HG02973 (cell line): ENCODE measurements at regions not wholly inside any gene's neighbourhood (a gene's known extent, or its start where the extent isn't known, plus 50 kb on each side); places are given as distances from the start of the nearest gene placed in this dataset.
"Not testable (repeated sequence)": the region's sequence is repeated elsewhere in the genome, so short reads cannot be mapped to it uniquely, and the experiment has no call there.

Experiments
- ATAC-seq: cut with Tn5 transposase; IDR thresholded peaks from one replicate; pipeline ENCODE4 v1.9.1; 2021; ENCODE audit warnings: moderate library complexity; ENCODE audit not compliant: unreplicated experiment

- ATAC-seq, result no peak
Observed at GRCh38 chr3:181610083-181610972, 101.4 kb upstream of the SOX2 start.

- no peak for ATAC-seq
Observed at GRCh38 chr3:181609030-181609767, 102.5 kb upstream of the SOX2 start.

GRCh38 chr3:181604267-181604666 lies 107.5 kb upstream of the SOX2 start:
- ATAC-seq, result no peak

GRCh38 chr3:181596126-181596525 lies 115.6 kb upstream of the SOX2 start:
- no peak for ATAC-seq

- not testable (repeated sequence) for ATAC-seq
Observed at GRCh38 chr3:181590939-181591338, 120.8 kb upstream of the SOX2 start.

GRCh38 chr3:181582619-181583018 lies 129.1 kb upstream of the SOX2 start:
- ATAC-seq, result no peak

- ATAC-seq, result no peak
Observed at GRCh38 chr3:181581656-181582055, 130.1 kb upstream of the SOX2 start.

- no peak for ATAC-seq
Observed at GRCh38 chr3:181578743-181579142, 133.0 kb upstream of the SOX2 start.

GRCh38 chr3:181572432-181572831 lies 139.3 kb upstream of the SOX2 start:
- ATAC-seq, result no peak

- ATAC-seq, result no peak
Observed at GRCh38 chr3:181570472-181570871, 141.3 kb upstream of the SOX2 start.

GRCh38 chr3:181569356-181569940 lies 142.3 kb upstream of the SOX2 start:
- ATAC-seq, result no peak

- no peak for ATAC-seq
Observed at GRCh38 chr3:181568693-181569092, 143.0 kb upstream of the SOX2 start.

GRCh38 chr3:181568248-181568647 lies 143.5 kb upstream of the SOX2 start:
- no peak for ATAC-seq

- no peak for ATAC-seq
Observed at GRCh38 chr3:181567311-181568075, 144.2 kb upstream of the SOX2 start.

GRCh38 chr3:181565416-181565815 lies 146.3 kb upstream of the SOX2 start:
- no peak for ATAC-seq

GRCh38 chr3:181564222-181564621 lies 147.5 kb upstream of the SOX2 start:
- no peak for ATAC-seq

- ATAC-seq, result no peak
Observed at GRCh38 chr3:181561139-181562031, 150.3 kb upstream of the SOX2 start.

GRCh38 chr3:181558870-181559269 lies 152.9 kb upstream of the SOX2 start:
- ATAC-seq, result no peak

GRCh38 chr3:181555681-181556080 lies 156.0 kb upstream of the SOX2 start:
- ATAC-seq, result no peak

GRCh38 chr3:181554233-181554765 lies 157.4 kb upstream of the SOX2 start:
- ATAC-seq, result no peak
